HK-2 (cell line): ENCODE measurements at regions not wholly inside any gene's neighbourhood (a gene's known extent, or its start where the extent isn't known, plus 50 kb on each side); places are given as distances from the start of the nearest gene placed in this dataset.

Experiments
- DNase-seq: peaks from one replicate; pipeline ENCODE4 v3.0.0-alpha.2; 2018; ENCODE audit not compliant: unreplicated experiment

DNA sequence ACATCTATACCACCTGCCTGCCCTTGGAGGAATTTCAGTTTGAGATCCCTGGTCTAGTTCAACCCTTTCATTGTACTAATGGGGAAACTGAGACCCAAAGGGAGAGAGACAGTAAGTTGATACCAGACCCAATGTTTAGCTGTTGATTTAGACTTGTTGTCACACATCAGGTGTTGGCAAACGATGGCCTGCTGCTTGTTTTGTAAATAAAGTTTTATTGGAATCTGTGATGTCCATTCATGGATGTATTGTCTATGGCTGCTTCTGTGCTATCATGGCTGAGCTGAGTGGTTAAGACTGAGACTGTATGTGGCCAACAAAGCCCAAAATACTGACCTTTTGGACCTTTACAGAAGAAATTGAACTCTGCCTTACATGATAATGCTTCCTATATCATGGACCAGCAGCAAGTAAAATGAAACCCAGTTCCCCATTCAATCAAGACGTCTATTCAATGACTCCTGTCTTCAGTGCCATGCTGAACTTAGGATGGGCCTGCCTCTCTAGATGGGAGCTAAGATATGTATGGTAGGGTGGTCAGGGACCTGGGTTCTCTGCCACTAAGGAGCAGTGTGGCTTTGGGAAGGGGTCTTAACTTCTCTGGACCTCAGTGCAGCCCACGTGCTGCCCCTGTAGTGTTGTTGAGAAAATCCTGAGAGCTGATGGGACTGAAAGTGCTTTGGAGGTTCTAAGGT, 111.0 kb downstream of the IRX5 start:
- DNase-seq, result no peak

DNA sequence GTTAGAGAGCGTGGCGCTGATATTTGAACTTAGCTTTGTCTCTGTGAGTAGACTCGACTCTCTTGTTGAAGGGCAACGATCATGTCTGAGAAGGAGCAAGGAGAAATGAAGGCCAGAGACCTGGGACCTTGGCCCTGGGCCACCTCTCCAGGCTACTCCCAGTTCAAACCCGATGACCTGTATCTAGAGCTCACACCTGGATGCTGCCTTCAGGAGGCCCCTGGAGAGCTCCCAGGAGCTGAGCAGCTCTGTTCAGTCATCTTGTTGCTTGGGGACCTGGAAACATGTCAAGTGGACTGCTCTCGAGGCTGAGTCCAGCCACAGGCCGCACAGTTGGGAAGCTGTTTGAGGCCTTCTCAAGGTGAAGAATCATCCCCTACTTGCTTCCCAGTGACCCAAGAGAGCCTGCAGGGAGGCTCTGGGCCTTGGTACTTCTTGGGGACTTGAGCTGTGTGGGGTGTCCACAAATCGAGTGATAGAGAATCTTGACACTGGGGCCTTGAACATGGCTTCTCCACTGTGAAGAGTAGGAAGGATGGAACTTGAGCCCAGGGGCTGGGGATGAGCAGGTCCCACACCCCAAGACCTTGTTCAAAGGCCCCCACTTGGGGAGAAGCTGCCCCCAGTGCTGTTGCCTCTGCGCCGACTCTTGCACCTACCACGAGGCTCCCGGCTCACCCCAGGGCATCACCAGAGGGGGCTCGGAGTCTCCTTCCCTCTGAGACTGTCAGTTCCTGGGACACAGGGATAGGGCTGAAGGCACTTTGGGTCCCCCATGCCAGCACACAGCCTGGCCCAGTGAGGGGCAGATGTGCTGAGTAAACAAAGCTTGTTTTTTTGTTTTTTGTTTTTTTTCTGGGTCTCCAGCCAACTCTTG, 112.1 kb downstream of the IRX5 start:
- DNase-seq, result no peak

DNA sequence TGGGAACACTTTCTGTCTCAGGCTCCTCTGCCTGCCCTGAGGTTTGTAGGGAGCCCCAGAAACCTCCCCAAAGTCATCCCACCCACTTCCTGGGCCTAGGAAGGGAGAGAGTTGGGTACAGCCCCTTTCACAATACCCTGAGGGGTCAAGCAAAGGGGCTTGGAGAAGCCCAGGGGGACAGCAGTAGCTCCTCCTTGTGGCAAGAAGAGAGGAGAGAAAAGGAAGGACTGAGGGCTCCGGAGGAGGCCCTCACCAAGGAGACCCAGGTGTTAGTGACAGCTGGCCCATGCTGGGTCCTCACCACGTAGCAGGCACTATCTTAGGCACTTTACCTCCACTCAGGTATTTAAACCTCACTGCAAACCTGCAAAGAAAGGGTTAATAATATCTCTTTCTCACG, 112.8 kb downstream of the IRX5 start:
- DNase-seq, result no peak

DNA sequence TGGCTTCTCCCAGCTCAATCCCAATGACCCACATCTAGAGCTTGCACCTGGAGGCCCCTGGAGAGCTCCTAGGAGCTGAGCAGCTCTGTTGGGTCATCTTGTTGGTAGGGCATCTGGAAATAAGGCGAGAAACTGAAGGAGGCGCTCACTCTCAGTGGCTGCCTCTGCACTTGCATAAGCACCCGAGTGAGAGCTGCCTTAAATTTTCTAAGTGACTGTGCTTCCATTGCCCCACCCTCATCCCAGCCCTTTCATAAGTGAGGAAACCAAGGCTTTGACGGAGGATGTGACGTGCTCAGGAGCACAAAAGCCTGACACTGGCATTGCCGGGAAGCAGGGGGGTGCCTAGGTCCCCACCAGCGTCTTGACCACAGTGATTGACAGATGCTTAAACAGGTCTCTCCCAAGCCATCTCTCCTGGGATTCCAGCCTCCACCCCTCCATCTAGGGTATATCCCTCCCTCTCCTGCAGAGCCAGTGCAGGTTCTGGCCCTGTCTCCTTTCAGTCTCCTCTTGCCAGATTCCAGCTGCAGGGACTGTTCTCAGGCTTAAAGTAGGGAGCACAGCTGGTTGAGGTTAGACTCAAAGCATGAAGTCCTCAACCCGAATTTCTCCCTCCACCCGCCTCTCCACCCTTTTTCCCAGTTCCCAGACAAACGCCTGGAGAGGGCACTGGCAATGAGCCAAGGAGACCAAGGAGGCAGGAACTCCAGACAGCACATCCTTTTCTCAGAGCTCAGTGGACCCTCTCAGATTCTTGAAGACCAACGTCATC, 113.7 kb downstream of the IRX5 start:
- DNase-seq, result no peak

DNA sequence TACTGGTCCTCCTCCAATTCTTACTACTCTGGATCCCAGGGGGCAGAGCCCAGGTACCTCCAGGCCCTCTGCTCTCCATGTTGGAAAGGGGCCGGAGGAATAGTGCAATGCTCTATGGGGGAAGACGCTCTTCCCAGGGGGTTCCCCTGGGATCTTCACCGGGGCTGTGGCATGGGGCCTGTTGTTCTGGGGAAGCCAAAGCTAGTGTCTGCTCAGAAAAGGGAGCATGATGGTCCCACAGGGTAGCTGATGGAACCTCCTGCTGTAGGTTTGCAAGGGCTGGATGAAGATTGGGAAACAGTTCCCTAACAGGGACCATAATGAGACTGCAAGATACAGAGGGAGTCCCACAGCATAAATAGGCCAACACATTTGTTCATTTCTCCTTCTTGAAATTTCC, 114.7 kb downstream of the IRX5 start:
- no peak for DNase-seq

DNA sequence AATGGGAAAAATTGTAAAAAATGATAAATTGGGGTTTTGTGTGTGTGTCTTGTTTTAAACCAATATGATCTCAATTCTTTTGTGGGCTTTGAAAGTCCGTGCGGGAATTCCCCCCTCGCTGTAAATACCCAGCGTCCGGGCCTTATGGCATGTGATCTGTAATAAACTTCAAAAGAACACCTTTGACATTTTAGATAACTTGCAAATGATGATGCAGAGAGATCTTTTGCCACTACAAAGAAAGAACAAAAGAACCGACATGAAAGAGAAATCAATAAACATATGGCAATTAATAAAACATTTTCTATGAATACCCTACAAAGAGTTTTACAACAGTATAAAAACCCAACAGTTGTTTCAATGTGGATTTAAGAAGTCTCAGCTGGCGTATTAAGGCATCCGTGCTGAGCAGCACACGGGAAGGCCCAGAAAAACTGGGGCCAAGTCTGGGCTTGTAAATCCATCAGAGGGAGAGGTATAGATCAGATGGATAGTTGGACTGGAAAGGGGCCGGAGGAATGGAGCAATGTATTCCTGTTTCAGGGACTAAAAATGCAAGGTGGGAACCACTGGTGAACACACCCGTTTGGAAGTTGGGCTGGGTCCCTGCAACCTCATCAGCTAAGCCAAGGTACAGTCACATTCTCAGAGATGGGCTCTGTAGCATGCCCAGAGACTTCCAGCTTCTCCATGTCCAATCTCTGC, 115.2 kb downstream of the IRX5 start:
- DNase-seq, result no peak

DNA sequence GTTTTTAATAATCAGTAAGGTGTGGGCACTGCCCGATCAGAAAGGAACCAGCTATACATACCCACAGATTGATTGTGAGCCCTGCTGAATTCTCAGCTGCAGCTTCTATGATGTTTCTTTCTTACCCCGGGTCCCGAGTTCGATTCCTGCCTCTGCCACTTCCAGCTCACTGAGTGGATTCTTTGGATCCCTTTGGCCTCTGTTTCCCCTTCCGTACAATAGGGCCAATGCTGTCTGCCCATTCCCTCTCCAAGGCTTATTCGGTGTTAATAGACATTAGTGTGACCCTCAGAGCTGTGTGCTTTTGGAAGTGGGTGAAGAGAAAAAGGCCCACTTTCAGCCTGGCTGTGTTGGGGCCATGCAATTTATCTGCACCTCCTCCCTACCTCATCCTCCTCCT, 115.8 kb downstream of the IRX5 start:
- no peak for DNase-seq

DNA sequence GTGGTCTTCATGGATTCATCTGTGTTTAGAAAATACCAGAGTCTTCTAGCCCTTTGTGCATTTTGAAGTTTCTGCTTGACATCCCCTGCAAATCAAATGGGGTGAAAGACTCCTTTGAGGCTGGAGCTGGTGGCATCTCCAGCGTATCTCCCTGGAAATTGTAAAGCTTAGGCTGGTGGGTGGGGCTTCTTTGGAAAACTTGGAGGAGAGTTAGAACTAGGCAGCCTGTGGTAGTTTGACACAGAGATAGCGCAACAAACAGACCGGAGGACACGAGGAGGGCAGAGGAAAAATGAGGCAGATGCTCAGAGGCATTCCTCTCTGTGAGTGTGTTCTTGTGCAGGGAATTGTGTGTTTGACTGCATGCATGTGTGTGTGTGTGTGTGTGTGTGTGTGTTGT, 116.3 kb downstream of the IRX5 start:
- no peak for DNase-seq

DNA sequence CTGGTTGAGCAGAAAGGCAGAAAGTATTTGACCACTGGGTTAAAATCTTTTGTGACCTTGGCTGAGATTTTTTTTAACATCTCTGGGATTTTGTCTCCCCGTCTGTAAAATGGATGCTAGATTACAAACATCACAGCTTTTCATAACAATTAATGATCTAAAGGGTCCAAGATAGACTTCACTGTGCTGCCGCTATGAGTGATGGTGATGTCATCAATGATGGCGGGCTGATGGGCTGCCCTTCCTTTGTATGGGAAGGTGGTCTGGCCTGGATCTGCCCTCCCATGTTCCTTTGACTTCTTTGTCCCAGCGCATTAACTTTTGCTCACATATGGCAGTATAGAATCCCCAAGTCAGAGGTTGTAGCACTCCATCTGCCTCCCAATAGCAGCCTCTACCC, 116.7 kb downstream of the IRX5 start:
- no peak for DNase-seq

DNA sequence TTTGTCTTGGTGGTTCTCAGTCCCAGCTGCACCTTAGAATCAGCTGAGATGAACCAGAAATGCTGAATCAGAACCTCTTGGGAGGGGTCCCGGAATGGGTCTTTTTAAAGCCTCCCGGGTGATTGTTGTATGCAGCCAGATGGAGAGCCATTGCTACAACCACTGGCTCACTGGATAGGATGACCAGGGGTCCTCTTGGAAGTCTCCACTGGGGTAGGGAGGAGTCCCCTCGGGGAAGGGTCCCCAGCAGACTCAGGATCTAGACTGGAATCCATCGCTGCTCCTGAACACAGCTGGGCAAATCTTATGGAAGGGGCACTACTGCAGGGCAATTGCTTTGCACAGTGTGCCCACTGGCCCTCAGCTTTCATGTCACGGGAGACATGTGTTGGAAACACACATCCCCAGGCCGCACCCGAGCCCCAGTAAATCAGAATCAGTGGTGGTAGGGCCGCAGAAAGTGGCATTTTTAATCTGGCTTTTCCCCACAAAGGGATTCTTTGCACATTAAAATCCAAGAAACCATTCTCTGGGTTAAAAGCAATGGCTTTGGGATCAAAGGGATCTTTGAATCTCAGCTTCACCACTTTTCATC, 117.3 kb downstream of the IRX5 start:
- DNase-seq, result no peak

DNA sequence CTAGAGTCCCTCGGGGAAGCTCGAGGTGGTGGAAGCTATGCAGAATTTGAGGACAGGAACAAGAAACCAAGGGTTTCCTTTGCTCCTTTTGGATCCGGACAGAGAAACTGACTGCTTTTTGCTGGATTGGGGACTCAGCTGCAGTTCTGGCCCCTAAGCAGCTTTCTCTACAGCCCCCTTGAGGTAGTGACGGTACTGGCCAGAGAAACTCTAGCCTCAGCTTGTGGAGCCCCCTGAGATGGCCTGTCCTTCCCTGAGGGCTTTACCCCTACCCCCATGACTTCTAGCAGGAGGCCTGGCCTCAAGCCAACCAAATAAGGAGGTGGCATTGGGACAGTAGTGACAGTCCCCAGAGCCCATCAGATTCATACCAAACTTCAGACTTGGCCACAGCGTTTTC, 118.1 kb downstream of the IRX5 start:
- DNase-seq, result no peak

DNA sequence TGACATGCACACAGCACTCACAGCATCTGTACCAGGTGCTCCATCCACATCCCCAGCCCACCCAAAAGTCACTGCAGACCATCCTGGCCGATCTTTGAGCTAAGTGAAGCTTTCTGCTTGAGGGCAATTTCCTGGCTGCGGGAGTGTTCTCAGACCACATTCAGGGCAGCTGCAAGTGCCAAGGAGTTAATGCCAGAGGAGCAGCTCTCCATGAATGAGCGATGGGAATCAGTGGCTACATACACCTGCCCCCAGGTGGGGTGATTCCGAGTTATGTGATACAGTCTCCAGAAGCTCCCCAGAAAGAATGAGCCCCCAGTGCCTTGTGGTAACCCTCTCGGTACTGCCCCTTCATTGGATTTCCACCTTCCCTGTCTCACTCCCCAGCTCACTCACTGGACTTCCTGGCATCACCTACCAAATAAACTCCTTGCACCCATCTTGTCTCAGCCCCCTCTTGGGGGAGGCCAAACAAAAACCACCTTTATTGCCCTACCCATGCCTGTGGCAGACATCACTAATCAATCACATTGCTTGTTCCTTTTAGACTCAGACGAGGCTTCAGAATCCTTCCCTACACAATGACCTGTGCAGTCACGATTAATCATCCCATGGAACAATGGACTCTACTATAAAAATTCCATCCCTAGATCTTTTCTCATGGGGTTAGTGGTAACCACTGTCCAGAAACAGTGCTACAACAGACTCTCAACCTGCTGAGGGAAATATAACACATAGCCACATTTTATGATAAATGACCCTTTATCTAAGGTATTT, 121.1 kb downstream of the IRX5 start:
- no peak for DNase-seq

DNA sequence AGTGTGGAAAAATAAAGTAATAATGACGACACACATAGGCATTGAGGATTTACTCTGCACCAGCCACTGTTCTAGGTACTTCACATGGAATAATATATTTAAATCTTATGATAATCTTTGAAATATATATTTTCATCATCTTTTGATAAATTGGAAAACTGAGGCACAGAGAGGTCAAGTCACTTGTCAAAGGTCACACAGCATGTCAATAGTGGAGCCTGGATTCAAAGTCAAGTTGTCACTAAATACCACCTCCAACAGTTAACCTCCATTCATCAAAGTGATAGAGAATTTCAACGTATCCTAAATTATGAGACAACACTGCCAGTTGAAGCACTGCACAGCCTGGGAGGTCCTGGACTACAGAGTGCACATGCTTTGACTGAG, 121.7 kb downstream of the IRX5 start:
- DNase-seq, result no peak

DNA sequence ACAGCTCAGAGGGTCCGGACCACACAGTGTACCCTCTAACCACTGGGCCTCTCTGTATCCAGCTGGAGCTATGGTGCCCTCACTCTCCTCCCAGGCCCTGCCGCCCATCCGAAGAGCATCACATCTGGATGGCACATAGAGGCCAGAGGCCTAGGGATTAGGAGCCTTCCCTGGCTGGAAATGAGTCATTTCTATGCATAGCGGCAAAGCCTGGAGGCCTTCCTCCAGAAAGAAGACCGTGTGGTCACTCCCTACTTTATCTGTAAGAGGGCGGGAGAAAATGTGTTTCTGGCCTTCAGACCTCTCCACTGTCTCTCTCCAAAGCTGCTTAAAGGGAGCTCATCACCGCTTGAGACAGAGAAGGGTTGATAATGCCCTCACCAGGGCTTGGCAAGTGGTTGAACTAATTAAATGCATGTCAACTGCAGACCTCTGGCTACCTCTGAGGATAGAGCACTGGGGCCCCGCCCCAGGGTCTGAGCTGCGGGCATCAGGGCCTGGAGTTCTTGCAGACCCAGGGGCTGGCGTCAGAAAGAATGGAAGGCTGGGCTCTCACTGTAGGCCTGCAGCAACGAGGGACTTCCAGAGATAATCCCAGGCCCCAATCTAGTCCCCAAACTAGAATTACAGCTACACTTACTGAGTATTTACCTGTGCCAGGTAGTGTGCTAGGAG, 122.2 kb downstream of the IRX5 start:
- DNase-seq, result no peak

DNA sequence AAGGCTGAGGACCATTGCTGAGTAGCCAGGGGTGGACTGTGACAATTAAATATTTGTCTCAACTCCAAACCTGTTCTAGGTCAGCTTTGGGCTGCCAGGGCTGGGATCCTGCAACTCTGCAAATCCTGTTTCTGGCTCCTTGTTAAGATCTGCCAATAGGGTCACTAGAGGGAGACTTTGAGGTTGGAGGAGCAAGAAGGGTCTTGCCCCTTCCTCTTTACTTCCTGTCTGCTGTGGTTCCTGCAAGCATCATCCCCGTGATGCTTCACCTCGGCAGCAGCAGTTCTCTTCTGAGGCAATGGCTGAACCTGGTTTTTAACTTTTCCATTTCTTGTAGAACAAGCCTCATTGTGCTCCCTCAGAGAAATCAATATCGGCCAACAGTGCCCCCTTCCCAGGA, 124.6 kb downstream of the IRX5 start:
- no peak for DNase-seq

DNA sequence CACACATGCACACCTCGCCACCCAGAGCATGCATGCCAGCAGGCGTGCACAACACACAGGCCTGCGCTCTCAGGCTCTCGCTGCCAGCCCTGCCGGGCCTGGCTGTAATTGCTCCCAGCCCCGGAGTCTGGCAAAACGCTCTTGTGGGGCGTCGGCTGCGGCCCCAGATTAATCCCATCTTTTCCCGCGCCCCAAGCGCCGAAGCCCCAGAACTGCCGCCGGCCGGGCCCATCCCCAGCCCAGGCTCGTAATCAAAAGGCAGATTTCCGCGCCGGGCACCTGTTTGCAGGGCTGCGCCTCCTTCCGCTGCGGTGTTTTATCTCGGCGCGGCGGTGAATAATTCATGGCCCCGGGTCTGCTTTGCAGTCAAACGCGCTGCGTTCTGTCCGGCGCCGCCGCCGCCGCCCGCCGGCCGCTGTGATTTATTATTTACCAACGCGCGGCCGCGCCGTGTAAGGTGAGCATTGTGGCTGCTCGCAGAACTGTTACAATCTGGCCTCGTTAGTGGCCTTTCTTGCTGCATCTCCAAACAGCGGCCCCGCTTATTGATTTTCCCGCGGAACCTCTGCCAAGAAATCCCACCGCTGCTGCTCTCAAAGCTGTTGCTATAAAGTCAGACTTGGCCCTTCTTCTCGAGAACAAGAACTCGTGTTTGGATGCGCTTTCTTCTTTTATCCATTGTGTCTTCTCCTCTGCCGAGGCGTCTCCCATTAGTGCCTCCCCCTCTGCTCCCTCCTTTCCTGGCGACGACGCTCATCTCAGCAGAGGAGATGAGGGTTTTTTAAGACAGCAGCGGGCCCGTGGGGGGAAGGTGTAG, 126.1 kb downstream of the IRX5 start:
- no peak for DNase-seq

DNA sequence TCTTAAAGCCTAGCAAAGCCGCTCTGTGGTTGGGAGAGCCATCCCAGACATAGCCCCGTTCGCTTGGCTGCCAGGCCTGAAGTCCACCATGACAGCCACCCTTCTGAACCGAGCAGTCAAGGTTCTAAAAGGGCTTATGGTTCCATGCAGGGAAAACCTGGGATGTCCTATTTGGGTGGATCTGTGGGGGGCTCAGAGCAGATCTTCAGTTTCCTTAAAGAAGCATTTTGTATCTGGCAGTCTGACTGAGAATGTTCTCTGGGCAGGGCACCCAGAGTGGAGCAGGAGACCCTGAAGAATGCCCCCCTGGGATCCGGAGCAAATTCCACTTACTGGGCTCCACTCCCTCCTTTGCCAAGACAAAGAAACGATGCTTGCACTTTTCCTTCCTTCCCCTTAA, 127.2 kb downstream of the IRX5 start:
- DNase-seq, result no peak

DNA sequence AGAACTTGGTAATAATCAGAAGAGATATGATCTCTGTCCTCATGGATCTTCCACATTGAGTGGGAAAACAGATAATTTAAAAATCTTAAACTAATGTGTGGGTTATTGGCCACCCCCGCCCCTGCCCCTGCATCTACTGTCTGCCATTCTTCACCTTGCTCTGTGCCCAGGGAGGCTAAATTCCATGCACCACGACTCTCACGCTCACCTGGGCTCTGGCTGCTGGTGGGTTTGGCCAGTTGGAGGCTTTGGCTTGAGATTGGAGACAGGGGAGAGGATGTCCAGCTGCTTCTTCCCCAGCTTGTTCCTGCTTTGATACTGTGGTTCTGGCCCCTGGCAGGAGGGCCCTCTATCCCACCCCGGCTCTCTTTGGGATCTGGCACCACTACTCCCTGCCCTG, 127.9 kb downstream of the IRX5 start:
- no peak for DNase-seq

DNA sequence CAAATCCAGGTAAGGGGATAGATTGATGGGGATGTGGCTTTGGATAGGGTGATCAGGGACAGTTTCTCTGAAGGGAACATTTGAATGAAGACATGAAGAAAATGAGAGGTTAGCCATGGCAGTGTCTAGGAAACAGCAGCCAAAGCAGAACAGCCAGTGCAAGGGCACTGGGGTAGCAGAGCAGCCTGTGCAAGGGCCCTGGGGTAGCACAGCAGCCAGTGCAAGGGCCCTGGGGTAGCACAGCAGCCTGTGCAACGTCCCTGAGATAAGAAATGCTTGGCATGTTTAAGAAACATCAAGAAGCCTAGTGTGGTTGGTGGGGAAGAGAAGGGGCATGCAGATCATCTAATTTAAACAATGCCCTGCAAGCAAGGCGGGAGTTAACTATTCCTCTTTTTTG, 128.5 kb downstream of the IRX5 start:
- no peak for DNase-seq
